IPS-NIHi11 (cell line): ENCODE measurements at regions not wholly inside any gene's neighbourhood (a gene's known extent, or its start where the extent isn't known, plus 50 kb on each side); places are given as distances from the start of the nearest gene placed in this dataset.

Experiments
- DNase-seq: peaks from one replicate; pipeline ENCODE4 v3.0.0; 2012; ENCODE audit warnings: mixed read lengths, low spot score

GRCh38 chr18:60663060-60663989 is 290.8 kb upstream of the MC4R start:
- DNase-seq = no peak

GRCh38 chr18:60664736-60665135 is 292.2 kb upstream of the MC4R start:
- no peak for DNase-seq

- DNase-seq = no peak
Measured at GRCh38 chr18:60667016-60667415, 294.4 kb upstream of the MC4R start.

- no peak for DNase-seq
Measured at GRCh38 chr18:60668583-60668982, 296.0 kb upstream of the MC4R start.

- no peak for DNase-seq
Measured at GRCh38 chr18:60669938-60670337, 297.4 kb upstream of the MC4R start.

GRCh38 chr18:60671021-60671420 is 298.4 kb upstream of the MC4R start:
- no peak for DNase-seq

- DNase-seq = no peak
Measured at GRCh38 chr18:60675126-60675525, 302.6 kb upstream of the MC4R start.

GRCh38 chr18:60675801-60676200 is 303.2 kb upstream of the MC4R start:
- no peak for DNase-seq

GRCh38 chr18:60676815-60677214 is 304.2 kb upstream of the MC4R start:
- DNase-seq = peak; percentile 50

GRCh38 chr18:60684843-60685513 is 312.4 kb upstream of the MC4R start:
- DNase-seq = no peak

- no peak for DNase-seq
Measured at GRCh38 chr18:60686142-60686541, 313.6 kb upstream of the MC4R start.

GRCh38 chr18:60691061-60691460 is 318.5 kb upstream of the MC4R start:
- no peak for DNase-seq

GRCh38 chr18:60693426-60693825 is 320.9 kb upstream of the MC4R start:
- DNase-seq = no peak

GRCh38 chr18:60698901-60699300 is 326.3 kb upstream of the MC4R start:
- no peak for DNase-seq

GRCh38 chr18:60722742-60723141 is 350.2 kb upstream of the MC4R start:
- DNase-seq = no peak

- no peak for DNase-seq
Measured at GRCh38 chr18:60732143-60732542, 359.6 kb upstream of the MC4R start.

GRCh38 chr18:60739212-60739611 is 366.6 kb upstream of the MC4R start:
- no peak for DNase-seq

GRCh38 chr18:60740313-60740712 is 367.7 kb upstream of the MC4R start:
- DNase-seq = no peak

- no peak for DNase-seq
Measured at GRCh38 chr18:60746491-60746890, 373.9 kb upstream of the MC4R start.

- no peak for DNase-seq
Measured at GRCh38 chr18:60746919-60747318, 374.3 kb upstream of the MC4R start.

- no peak for DNase-seq
Measured at GRCh38 chr18:60753753-60754152, 381.2 kb upstream of the MC4R start.

- DNase-seq = no peak
Measured at GRCh38 chr18:60754413-60755009, 381.9 kb upstream of the MC4R start.

- no peak for DNase-seq
Measured at GRCh38 chr18:60755134-60755533, 382.6 kb upstream of the MC4R start.
